ENCODE measurements at regions not wholly inside any gene's neighbourhood (a gene's known extent, or its start where the extent isn't known, plus 50 kb on each side); places are given as distances from the start of the nearest gene placed in this dataset.

GRCh38 chr1:213374369-213374768 is 323.3 kb downstream of the RPS6KC1 start:
- DNase-seq (ENCODE audit: low read depth), result peak; percentile 29

DNA sequence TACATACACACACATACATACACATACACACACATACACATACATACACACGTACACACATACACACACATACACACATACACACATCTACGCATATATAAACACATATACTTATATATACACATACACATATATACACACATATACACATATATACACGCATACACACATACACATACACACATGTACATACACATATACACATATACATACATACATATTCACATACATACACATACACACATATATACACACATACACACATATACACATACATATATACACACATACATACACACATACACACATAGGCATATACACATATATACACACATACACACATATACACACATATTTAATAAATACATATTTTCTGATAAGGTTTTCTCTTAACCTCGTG is 324.0 kb downstream of the RPS6KC1 start:
- no peak for DNase-seq (ENCODE audit: low read depth)

DNA sequence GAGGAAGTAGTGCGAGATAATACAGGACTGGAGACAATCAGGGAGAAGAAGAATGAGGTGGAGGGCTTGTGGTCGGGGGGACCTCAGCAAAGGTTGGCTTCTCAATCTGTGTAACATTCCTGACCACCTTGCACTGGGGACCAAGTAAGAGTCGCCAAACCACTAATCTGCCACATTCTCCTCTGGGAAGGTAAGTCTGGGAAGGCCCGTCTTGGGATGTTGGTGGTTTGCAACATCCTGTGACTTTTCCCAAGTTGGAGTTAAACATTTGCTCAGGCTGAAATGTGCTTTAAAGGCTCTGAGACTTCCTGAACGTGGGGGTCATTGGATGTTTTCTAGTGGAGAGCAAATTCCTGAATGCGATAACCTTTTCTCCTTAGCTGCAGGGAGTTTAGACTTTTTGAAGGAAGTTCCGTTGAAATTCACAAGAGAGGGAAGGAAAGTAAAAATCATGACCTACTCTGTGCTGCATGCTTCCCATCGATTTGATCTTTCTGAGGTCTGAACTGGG is 325.9 kb downstream of the RPS6KC1 start:
- no peak for DNase-seq (ENCODE audit: low read depth)

DNA sequence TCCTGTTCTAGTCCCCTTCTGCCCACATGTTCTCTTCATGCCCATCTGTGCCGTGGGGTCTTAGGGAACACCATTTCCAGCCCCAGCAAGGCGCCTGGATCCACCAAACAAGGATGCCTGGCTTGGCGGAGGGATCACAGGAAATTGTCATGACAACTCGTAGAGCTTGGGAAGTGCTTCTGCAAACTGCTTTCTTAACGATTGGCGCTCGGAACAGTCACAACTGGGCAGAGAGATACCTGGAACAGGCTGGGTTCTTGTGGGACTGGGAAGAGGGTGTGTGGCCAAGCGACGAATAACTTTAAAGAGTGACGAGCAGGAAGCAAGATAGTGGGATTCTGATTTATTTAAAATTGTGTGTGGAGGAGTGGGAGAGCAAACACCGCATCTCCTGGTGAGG is 329.8 kb downstream of the RPS6KC1 start:
- no peak for DNase-seq (ENCODE audit: low read depth)

DNA sequence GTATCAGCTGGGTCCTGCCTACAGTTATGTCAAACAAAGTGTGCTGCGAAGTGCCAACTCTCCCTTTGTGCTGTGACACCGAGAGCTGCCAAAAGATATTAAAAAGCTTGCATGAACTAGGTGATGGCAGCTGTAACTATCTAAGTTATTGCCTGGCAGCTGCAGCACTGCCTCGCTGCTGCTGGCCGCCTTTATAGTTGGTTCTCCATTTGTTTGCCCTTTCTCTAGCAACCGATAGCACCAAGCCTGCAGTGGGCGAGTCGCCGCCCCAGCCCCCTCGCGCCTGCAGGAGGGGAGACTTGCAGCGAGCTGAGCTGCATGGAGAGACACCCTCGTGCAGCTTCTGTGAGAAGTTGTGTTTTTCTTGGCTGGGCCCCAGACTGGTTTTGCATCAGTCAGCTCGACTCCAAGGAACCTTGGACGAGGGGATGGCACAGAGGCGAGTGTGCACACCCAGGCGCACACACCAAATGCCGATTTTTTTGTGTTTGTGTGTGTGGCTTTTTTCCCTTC is 330.6 kb downstream of the RPS6KC1 start:
- no peak for DNase-seq (ENCODE audit: low read depth)

GRCh38 chr1:213383465-213383864 is 332.4 kb downstream of the RPS6KC1 start:
- DNase-seq (ENCODE audit: low read depth), result no peak

DNA sequence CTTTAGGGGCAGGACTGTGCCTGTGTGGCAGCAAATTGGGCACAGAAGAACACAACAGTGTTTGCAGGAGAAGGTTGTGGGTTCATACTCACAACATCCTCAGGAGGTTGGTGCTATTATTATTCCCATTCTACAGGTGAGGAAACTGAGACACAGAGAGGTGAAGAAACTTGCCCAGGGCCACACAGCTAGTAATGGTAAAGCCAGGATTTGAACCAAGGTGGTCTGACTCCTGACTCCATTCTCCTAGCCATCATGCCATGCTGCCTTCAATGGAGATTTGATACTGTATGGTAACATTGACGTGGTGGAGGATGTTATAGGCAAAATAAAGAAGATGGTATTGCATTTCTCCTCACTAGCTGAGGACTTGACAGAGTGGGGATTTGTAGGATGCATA is 334.2 kb downstream of the RPS6KC1 start:
- no peak for DNase-seq (ENCODE audit: low read depth)

GRCh38 chr1:213385806-213386324 is 334.8 kb downstream of the RPS6KC1 start:
- DNase-seq (ENCODE audit: low read depth), result no peak

GRCh38 chr1:213387380-213388015 is 336.5 kb downstream of the RPS6KC1 start:
- DNase-seq (ENCODE audit: low read depth), result no peak

DNA sequence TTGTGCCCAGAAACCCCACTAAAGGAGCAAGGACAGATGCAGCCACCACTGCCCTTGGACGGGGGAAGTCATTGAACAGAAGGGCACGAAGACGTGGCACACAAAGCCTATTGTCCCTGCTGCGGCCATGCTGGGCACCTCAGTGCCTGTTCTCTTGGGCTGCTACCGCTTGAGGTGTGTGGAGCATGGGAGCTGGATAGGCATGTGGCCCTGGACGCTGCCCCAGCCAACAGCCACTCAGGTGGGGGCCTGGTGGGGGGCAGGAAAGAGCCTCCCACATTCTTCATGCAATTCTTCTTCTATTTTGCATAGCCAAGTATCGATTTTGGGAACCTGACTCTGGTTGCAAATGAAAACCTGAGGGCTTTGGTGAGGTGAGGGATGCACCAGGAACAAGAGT is 337.2 kb downstream of the RPS6KC1 start:
- DNase-seq (ENCODE audit: low read depth), result no peak

- DNase-seq (ENCODE audit: low read depth), result no peak
Observed at GRCh38 chr1:213389061-213389581, 338.1 kb downstream of the RPS6KC1 start.

DNA sequence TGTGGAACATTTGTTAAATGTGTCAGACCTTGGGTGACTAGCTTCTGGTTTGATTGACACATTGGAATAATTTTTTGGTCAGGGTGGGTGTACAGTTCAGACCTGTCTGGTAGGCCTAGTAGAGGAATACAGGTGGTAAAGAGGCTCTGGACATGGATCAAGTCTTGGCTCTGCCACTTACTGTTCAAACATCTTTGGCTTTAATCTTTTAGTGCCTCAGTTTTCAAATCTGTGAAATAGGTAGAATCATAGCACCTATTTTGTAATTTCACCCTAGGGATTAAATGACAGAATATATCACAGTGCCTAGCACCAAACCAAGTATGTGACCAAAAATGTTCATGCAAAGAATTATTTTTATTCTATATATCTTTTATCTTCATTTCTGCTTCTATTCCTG is 340.4 kb downstream of the RPS6KC1 start:
- no peak for DNase-seq (ENCODE audit: low read depth)

DNA sequence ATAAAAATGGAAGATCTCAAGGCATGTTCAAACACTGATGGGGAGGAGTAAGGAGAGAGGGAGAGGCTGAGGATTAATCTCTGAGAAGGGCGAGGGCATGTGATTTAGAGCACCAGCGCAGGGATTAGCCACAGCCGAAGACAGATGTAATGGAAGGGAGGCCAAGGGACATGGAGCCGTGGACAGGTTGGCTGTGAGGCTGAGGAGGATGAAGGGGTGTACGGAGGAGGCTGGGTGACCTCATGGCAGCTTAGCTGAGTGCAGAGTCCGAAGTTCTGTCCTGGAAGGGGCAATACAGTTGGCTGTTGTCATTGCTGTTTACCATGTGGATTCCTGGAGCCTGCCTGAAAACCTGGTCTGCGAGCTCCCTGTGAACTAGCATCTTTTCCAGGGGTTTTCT is 342.8 kb downstream of the RPS6KC1 start:
- no peak for DNase-seq (ENCODE audit: low read depth)

DNA sequence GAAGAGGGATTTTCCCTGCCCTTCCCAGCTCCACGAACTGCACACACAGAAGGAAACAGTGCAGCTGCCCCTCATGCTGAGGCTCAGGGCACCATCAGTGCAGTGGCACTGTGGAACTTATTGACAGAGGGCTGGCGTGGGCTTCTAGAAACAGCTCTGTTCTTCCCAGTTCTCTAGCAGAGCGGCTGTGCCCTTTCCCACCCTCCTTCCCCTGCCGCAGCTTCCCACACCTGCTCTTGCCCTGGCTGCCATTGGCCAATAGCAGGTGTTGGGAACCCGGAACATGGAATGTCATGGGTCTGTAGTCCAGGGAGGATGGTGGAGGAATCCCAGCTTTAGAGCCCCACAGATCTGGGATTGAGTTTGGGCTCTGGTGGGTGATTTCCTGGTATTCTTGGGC is 343.8 kb downstream of the RPS6KC1 start:
- no peak for DNase-seq (ENCODE audit: low read depth)

DNA sequence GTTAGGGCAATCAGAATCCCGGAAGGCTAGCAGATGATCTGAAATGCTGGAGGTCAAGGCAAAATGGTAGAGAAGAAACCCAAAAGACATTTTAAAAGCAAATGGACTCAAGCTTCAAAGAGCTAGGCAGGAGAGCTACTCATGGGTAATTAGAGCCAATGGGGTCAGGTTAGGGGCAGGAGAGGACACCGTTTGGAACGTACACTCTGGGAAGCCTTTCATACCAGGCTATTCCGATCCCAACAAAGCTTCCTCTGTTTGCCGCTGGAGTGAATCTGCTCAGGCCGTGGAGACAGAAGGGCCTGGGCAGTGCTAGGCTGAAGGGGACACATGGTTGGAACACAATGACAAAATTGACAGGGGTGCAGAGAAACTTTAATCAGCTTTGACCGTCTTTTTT is 346.6 kb downstream of the RPS6KC1 start:
- no peak for DNase-seq (ENCODE audit: low read depth)

- DNase-seq (ENCODE audit: low read depth), result no peak
Observed at GRCh38 chr1:213399695-213400094, 348.7 kb downstream of the RPS6KC1 start.

DNA sequence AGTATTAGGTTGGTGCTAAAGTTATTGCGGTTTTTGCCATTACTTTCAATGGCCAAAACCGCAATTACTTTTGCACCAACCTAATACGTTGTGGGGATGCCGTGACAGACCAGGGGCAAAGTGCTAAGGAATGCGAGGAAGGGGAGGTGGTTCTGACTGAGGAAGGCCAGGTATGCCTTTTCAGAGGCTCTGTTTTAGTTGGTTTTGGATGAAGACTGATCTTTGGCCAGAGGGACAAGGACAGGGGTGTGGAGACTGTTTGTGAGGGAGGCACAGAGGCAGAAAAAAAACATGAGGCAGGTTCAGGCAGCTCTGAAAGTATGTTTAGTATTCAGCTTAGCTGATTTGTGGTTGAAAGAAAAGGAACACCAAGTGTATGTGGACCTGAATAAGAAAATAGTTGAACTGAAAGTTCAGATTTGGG is 358.2 kb downstream of the RPS6KC1 start:
- no peak for DNase-seq (ENCODE audit: low read depth)

GRCh38 chr1:213409971-213410370 is 358.9 kb downstream of the RPS6KC1 start:
- no peak for DNase-seq (ENCODE audit: low read depth)

GRCh38 chr1:213414346-213414745 is 363.3 kb downstream of the RPS6KC1 start:
- DNase-seq (ENCODE audit: low read depth), result no peak

DNA sequence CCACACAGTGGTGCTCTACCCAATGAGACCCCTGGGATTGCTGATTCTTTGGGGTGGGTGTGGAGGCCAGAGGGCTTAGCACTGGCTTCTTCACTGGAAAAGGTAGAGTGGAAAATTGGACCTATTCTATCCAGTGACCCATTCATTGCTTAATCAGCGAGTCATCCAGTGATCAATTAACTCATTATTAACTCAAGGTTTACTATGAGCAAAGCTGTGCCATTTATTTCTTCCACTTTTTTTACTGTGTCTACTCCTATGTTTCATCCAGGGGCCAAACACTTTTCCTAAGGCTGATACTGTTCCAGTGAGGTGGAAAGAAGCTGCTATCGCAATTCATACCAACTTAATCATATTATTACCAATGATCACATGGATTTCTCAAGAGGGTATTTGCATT is 363.9 kb downstream of the RPS6KC1 start:
- no peak for DNase-seq (ENCODE audit: low read depth)

- no peak for DNase-seq (ENCODE audit: low read depth)
Observed at GRCh38 chr1:213415691-213416380, 364.8 kb downstream of the RPS6KC1 start.

DNA sequence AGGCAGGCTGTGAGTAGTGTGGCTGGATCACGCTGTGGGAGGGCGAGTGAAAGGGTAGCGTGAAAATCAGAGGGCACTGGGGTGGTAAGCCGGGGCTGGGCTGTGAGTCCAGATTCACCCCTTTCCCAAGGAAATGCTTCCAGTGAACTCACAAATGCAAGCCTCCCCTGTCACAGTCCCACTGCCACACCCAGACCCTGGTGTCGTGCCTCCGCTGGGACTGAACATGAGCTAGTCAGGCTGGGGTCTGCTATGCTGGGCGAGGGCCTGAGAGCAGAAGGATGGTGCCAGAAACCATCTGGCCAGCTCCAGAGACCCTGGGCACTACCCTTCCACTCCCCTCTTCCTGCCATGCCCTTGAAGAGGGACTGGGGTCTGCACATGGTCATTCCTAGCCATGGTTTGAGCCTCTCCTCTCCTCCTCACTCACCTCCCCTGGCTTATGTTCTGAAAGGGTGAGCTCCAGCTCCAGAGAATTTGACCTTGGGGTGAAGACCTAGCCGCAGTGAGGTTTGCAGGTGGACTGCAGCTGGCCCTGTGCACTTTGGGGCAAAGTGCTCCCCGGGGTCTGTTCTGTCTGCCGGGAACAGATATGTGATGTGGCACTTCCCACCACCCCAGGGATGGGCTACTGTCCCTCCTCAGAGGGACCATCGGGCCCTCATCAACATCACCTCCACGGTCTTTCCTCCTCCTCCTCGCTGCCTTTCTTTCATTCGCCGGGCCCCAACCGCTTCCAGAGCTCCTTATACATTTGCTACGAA is 365.6 kb downstream of the RPS6KC1 start:
- DNase-seq (ENCODE audit: low read depth), result no peak

All from iris pigment epithelial cell (primary cell).